Upper lobe of left lung (tissue), 4 donors: ENCODE measurements at regions not wholly inside any gene's neighbourhood (a gene's known extent, or its start where the extent isn't known, plus 50 kb on each side); places are given as distances from the start of the nearest gene placed in this dataset.

Experiments used
- EP300 ChIP-seq, 4 donors: sonication (generic); formaldehyde crosslinking; IDR thresholded peaks; one replicate each; pipeline ENCODE4 v1.5.1; 2017; ENCODE audit warnings: antibody characterized with exemption in 4 of 4, control low read depth in 2 of 4
- TF ChIP-seq, protein P1 (sequence below), 6 experiments: fragments of 450-650 bp in 4 of 6; fragments of 200-600 bp in 2 of 6; sonication (generic) in 2 of 6; IDR thresholded peaks; one replicate each; pipeline ENCODE4 v1.5.1; 2016 to 2019; ENCODE audit warnings: antibody characterized with exemption in 6 of 6

DNA sequence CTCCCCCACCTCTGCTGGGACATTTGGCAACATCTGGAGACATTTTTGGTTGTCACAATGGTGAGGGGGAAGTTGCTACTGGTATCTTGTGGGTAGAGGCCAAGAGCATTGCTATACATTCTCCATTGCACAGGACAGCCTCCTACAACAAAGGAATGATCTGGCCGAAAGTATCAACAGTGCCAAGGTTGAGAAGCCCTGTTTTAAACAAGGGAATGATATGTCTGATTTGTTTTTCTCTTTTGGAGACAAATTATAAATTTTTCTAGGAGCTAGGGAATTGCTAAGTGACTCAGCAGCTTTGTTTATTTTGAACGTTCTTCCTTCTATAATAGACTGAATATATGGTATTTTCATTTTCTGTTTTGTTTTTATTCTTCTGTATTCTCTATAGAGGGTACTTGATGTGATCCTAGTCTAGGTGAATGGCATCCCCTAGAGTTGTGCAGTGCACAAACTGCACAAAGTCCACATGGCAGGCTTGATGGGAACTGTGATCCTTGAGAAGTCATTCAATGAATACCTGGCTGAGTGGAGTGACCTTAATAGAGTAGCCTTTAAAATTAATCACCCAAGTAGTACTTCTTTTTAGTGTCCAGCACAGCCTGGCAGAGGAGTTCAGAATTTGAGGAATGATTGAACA lies 288.6 kb upstream of the USP24 start:
- no peak for TF ChIP-seq EP300 (IDR thresholded peaks at IDR 0.05)
- TF ChIP-seq, protein P1, sequence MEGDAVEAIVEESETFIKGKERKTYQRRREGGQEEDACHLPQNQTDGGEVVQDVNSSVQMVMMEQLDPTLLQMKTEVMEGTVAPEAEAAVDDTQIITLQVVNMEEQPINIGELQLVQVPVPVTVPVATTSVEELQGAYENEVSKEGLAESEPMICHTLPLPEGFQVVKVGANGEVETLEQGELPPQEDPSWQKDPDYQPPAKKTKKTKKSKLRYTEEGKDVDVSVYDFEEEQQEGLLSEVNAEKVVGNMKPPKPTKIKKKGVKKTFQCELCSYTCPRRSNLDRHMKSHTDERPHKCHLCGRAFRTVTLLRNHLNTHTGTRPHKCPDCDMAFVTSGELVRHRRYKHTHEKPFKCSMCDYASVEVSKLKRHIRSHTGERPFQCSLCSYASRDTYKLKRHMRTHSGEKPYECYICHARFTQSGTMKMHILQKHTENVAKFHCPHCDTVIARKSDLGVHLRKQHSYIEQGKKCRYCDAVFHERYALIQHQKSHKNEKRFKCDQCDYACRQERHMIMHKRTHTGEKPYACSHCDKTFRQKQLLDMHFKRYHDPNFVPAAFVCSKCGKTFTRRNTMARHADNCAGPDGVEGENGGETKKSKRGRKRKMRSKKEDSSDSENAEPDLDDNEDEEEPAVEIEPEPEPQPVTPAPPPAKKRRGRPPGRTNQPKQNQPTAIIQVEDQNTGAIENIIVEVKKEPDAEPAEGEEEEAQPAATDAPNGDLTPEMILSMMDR (IDR thresholded peaks at IDR 0.05), result no peak
